ENCODE measurements at regions not wholly inside any gene's neighbourhood (a gene's known extent, or its start where the extent isn't known, plus 50 kb on each side); places are given as distances from the start of the nearest gene placed in this dataset.

GRCh38 chr4:52244848-52245247, 193.7 kb downstream of the SPATA18 start:
- Histone ChIP-seq H4K20me1 (replicated peaks; ENCODE audit: control insufficient read depth, extremely low read depth, insufficient read depth, low read length) (no peaks in the 10 kb centered on the region), H3K9me1 (replicated peaks; ENCODE audit: control insufficient read depth, extremely low read depth, insufficient read depth, low read length) (no peaks in the 10 kb centered on the region), H3K27me3 (ENCODE audit: control insufficient read depth in 2 of 2, insufficient read depth in 2 of 2, low read length in 2 of 2) (no peaks in the 10 kb centered on the region), H3K9me3 (replicated peaks; ENCODE audit: control insufficient read depth, insufficient read depth, low read length) (no peaks in the 10 kb centered on the region), H3K4me1 (ENCODE audit: control insufficient read depth, extremely low read depth, insufficient read depth, low read length) (no peaks in the 10 kb centered on the region), H2AFZ (ENCODE audit: low read depth, low read length) (no peak overlapping the region), H3K36me3 (ENCODE audit: control insufficient read depth in 2 of 2, extremely low read depth in 1 of 2, insufficient read depth in 2 of 2, low read length in 2 of 2) (no peaks in the 10 kb centered on the region), H3K4me3 (replicated peaks in 1 of 3; ENCODE audit: insufficient read depth in 1 of 3, low read depth in 1 of 3, low read length in 3 of 3) (no peak overlapping the region), H3K4me2 (ENCODE audit: insufficient read depth, low read length) (no peak overlapping the region), H3K27ac (ENCODE audit: insufficient read depth, low read depth, low read length) (no peak overlapping the region), H3K79me2 (ENCODE audit: control insufficient read depth, insufficient read depth, low read length) (no peaks in the 10 kb centered on the region), H3K9ac (replicated peaks; ENCODE audit: extremely low read depth, insufficient read depth, low read length) (no peak overlapping the region)
- ChIA-PET CTCF (no interaction called here), POLR2A (no interaction called here)
- TF ChIP-seq EZH2 (IDR thresholded peaks at IDR 0.05; ENCODE audit: borderline replicate concordance, low read depth, low read length, severe bottlenecking) = no peak
- no peak for TF ChIP-seq JUN (IDR thresholded peaks at IDR 0.05; ENCODE audit: borderline replicate concordance, insufficient read depth, insufficient read length, low read depth)
- TF ChIP-seq GATA2 (IDR thresholded peaks at IDR 0.05; ENCODE audit: insufficient read depth, insufficient read length, low read depth, low read length) = no peak
- TF ChIP-seq MYC (IDR thresholded peaks at IDR 0.05; ENCODE audit: low read depth, low read length) = no peak
- TF ChIP-seq MAX (IDR thresholded peaks at IDR 0.05; ENCODE audit: insufficient read depth, insufficient read length) = no peak
- no peak for TF ChIP-seq POLR2AphosphoS5 (IDR thresholded peaks at IDR 0.05; ENCODE audit: insufficient read depth, low read depth, low read length)
- TF ChIP-seq FOS (IDR thresholded peaks at IDR 0.05; ENCODE audit: borderline replicate concordance, insufficient read depth, low read length) = no peak
- no peak for TF ChIP-seq CTCF (IDR thresholded peaks at IDR 0.05; ENCODE audit: extremely low read depth in 1 of 2, insufficient read depth in 1 of 2, low read depth in 1 of 2, low read length in 2 of 2)
- TF ChIP-seq POLR2A (IDR thresholded peaks at IDR 0.05; ENCODE audit: low read depth, low read length) = no peak
- no peak for FAIRE-seq
- BruUV-seq (replicated peaks) = no TSS peak
- intact Hi-C loops (cut with micrococcal nuclease) = no loop called here
- no peak for DNase-seq (ENCODE audit: low read depth, low spot score)
- dilution Hi-C loops (cut with MboI; ENCODE audit: extremely low pct_ligation_motif_present, low sequenced_read_pairs) = no loop called here
